HG03432 (cell line): ENCODE measurements at regions not wholly inside any gene's neighbourhood (a gene's known extent, or its start where the extent isn't known, plus 50 kb on each side); places are given as distances from the start of the nearest gene placed in this dataset.

Experiments used
- ATAC-seq: cut with Tn5 transposase; IDR thresholded peaks from one replicate; pipeline ENCODE4 v1.9.1; 2021; ENCODE audit warnings: mild to moderate bottlenecking, moderate library complexity; ENCODE audit not compliant: unreplicated experiment

DNA sequence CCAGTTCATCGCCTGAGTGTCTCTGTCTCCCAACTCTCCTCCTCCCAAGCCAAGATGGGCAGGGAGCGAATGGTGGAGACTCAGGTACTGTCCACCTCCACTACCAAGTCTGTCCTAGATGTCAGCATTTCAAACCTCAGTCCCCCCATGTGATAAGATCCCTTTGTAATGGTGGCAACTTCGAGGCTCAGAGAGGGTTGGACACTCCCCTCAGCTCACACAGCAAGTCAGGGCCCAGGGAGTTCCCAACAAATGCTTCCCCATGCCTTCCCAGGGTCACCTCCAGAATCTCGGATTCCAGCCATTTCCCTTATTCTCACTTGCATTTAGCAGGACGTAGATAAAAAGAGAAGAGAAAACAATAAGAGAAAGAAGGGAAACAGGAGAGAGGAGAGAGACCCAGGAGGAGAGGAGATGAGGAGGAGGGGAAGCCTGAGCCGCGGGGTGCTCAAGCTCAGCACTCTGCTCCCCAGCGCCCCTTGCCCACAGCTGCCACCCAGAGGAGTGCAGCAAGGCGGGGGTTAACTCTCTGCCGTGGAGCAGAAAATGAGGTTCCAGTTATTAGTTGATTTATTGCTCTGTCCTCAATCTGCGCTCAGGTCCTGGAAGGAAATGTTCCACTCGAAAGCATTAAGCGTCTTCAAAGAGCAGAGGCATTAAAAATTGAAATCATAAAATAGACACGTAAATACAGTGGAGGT lies 84.1 kb upstream of the LINGO1 start:
- ATAC-seq: no peak

DNA sequence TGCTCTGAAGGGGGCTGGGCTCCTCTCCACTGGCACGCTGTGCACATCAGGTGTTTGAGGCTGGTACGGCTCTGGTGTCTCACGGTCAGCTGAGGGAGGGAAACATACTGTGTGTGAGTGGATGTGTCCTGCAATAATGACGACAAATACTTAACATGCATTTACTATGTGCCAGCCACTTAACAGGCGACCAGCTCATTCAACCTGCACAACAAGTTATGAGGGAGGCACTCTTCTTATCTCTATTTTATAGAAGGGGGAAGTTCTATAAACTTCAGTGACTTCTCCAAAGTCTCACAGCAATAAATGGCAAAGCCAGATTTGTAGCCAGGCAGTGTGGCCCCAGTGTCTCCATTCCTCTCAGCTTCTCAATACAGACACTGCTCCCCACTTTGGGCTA lies 83.1 kb upstream of the LINGO1 start:
- no peak for ATAC-seq

DNA sequence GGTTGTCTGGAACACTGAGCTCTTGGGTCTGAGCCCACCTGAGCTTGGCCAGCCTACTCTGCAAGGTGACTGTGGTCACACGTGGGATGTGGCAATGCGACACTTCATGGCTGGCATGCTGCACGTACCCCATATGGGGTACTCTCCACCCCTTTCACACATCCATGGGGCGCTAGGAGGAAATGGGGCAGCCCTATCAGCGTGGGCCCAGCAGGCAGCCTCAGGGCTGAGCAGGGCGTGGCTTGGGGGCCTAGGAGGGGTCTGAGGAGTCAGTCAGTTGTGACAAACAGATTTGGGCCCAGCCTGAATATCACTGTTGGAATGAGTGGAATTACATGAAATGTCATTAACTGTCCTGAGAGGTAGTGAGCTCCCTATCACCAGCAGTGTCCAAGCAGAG lies 82.3 kb upstream of the LINGO1 start:
- ATAC-seq: no peak

DNA sequence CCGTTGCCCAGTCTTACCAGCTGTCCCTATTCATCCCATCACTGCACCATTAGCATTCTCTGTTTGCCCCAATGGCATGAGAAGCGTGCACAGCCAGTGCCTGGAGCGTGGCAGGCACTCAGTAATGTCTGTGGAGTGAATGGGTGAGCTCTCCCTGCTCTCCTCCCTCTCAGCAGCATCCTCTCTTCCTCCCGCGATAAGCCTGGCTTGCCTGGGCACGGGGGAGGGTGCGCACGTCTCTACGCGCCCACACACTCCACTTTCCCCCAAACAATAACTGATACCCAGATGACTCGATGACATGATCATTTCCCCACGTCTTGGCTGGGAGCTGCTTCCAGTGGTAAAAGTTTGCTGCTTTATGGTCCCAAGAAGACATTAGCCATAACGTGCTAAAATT lies 81.8 kb upstream of the LINGO1 start:
- ATAC-seq: no peak

DNA sequence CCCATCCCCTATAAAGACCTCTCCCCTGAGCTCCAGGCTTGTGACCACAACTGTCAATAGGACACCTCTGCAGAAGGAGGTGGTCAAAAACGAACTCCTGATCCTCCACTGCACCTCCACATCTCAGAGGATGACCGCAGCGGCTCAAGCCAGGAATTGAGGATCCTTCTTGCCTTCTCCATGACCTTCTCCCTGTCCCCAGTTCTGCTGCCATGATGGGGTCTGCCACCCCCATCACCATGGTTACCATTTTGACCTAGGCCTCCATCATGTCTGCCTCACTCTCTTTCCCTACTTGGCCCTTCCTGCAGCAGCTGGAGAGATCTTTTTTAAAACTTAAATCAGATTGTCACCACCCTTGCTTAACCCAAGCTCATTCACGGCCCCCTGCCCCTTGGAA lies 81.3 kb upstream of the LINGO1 start:
- ATAC-seq: no peak

DNA sequence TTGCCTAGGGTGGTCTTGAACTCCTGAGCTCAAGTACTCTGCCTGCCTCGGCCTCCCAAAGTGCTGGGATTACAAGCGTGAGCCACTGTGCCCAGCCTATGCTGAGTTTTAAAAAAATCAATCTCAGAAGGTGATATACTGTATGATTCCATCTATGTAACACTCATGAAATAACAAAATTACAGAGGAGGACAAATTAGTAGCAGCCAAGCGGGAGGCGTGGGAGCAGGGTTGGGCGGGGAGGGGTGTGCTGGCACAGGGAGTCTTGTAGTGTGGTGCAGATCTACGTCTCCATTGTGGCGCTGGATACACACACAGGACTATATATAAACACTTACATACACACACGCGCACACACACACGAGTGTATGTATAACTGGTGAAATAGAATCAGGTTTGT lies 80.6 kb upstream of the LINGO1 start:
- no peak for ATAC-seq

DNA sequence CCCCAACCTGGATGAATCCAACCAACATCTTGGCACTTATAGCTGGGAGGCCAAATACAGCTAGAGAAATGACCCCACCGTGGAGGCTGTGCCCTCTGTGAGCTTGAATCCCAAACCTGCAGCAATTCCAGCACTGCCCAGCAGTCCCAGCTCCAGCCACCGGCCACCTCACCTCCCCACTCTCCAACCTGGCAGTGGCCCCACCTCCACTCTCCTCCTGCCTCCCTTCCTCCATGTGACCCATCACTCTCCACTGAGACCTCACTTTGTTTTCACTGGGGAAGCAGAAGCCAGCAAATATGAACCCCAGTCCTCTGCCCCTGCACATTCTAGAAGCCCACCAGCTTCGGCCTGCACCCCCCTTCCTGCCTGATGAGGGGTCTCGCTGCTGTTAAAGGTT lies 79.7 kb upstream of the LINGO1 start:
- ATAC-seq: no peak

DNA sequence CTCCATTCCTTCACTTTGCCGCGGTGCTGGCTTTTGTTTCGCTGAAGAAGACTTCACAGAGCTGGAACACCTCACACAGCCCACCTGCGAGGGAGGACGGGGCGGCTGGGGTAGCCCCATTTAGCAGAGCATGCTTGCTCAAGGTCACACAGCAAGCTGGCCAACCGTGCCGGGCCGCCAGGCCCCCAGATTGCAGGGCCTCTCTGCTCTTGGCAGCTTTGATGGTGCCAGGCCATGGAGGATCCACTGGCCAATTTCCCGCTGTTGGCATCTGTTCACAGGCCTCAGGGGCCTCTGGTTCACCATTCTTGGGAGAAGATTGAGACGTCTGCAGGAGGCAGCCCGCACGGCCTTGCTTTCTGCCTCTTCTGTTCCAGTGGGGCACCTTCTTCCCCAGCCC lies 77.9 kb upstream of the LINGO1 start:
- ATAC-seq: no peak

DNA sequence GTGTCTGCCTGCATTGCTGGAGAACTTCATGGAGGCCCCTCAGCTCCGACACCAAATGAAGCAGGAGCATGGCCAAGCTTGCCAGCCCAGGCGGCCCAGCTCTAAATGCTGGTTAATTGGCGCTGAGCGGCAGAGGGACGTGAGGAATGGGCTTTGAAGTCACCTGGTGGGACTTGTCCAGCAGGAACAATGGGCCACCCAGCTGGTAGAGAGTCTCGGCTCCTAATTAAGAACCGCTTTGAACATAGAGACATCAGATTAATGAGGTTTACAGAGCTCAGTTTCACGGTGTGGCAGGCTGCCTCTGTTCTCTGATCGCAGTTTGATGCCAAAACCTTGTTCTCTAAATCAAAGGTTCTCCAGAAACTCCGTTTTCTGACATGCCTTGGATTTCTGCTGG lies 77.5 kb upstream of the LINGO1 start:
- ATAC-seq: no peak

DNA sequence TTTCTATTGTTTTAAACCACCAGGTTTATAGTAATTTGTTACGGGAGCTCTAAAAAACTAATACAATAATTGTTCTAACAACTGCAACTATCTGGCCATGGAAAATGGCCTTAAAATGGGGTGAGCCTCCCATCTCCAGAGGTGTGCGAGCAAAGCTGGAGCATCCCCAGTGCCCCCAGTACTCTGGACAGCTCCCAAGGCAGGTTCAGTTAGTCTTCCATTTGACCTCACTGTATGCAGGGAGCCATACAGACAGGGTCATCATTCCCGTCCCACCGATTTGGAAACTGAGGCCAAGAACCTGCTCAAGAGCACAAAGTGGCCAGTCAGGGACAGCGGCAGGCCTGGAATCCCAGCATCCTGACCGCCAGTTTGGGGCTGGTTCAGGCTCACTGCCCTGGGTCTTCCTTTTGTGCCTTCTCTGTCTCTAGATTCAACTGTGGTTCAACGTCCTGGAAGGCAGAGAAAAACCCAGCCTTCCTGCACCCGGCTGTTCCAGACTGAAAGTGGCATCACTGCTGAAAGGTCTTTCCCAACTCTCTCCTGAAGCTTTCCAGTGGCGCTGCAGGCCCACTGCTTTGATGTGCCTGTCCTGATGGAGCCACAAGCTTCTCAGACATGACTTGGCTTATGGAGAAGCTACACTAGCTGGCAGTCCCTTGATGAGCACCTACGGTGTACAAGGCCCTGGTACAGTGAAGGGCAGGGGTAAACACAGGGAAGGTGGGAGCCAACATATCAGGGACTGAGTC lies 76.6 kb upstream of the LINGO1 start:
- ATAC-seq: no peak

DNA sequence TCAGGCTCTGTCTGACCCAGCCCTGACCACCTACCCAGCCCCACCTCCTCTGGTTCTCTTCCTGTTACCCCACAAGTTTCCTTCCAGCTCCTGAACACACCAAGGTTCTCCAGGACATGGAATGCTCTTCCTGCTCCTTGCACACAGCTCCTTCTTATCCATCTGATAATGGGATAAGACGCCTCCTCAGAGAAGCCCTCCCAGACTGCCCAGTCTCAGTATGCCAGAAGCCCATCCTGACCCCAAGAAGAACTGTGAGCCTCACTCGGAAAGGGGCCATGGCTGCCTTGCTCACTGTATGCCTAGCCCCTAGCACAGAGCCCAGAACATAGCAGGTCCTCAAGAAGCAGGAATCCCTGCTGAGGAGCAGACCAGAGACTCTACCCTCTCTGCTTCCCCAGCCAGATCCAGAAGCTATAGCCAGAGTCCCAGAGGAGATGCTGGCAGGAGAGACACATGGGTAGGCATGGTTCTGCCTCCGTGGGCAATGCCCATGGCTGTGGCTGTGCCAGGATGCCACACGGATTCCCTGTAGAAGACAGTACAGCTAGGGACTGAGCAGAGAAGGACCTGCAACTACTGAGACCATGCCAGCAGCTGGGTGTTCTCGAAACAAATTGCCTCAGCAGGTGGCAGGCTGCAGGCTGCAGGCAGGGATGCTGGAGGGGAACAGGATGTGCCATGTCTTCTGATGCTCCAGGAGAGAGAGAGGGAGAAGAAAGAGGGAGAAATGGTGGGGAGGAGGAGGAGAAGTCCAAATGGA lies 74.0 kb upstream of the LINGO1 start:
- ATAC-seq: no peak

DNA sequence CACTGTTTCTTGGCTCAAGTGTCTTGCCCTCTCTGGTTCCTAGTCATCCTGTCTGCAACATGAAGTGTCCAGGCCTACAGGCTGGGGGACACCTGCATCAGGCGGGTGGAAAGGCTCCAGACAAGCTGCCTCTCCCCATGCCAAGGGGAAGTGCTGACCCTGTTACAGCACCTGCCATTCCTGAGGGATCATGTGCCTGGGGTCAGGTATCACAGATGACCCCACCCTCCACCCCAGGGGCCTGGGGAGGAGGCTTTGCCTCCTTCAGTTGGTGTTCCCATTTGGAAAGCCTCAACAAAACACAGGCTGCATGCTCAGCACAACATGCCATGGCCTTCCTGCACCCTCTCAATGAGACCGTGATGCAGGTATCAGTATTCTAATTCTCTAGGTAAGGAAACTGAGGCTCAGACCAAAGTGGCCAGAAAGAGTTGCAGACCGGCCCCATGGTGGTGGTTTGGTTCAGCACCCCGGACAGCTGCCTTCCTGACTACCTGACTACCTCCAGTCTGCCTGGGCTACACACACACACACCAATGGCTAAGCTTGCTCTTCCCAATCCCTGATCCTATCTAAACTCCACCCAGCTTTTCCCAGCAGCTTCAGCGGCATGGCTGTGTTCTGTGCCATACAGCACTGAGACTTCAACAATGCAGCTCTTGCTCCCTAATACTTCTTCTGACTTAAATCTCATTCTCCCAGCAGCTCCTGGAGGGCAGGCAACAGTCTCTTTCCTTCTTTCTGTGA lies 69.7 kb upstream of the LINGO1 start:
- no peak for ATAC-seq

DNA sequence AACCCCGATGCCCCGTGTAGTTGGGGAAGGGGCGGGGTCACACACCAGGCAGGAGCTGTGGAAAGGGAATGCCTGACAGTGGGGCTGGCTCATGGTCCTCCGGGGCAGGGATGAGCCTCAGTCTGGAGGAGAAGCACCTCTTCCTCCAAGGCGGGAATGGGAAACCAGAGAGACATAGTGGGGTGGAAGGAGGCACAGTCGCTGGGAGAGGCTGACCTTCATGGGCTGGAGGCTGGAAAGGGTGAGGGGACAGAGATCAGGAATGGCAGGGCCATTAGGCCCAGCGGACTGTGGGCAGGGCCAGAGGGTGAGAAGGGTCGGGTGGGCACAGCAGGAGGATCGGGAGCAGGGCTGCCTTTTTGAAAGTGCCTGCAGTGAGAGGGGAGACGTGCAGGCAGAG lies 65.8 kb upstream of the LINGO1 start:
- ATAC-seq: no peak

DNA sequence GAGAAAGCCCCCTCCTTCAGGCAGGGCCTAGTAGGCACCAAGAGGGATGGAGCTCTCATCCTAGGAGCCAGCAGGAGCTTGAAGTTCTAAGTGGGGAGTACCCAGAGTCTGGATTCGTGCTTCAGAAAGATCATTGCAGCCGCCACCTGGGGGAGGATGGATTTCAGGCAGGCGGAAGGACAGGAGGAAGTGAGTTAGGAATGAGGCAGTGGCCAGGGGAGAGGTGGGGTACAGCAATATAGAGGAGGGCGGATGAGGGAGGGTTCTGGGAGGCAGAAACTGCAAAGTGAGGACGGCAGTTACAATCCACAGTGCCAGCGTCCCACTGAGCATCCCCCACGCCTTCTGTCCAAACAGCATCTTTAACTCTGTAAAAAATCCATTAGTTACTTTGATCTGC lies 65.2 kb upstream of the LINGO1 start:
- ATAC-seq: no peak

DNA sequence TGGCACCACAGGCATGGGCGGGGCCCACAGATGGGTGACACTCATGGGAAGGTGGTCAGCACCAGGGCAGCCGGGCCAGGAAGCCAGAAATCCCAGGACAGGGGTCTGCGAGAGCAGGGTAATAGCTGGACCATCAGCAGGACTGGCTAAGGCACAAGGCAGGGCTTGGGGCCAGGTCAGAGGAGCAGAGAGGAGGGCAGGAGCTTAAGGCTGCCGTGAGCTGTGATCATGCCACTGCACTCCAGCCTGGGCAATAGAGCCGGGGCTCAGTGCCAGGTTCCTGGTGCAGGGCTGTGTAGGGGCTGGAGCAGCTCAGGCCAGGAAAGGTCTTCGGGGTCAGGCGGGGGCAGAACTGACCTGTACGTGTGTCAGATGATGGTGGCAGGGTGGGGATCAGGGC lies 64.2 kb upstream of the LINGO1 start:
- no peak for ATAC-seq

DNA sequence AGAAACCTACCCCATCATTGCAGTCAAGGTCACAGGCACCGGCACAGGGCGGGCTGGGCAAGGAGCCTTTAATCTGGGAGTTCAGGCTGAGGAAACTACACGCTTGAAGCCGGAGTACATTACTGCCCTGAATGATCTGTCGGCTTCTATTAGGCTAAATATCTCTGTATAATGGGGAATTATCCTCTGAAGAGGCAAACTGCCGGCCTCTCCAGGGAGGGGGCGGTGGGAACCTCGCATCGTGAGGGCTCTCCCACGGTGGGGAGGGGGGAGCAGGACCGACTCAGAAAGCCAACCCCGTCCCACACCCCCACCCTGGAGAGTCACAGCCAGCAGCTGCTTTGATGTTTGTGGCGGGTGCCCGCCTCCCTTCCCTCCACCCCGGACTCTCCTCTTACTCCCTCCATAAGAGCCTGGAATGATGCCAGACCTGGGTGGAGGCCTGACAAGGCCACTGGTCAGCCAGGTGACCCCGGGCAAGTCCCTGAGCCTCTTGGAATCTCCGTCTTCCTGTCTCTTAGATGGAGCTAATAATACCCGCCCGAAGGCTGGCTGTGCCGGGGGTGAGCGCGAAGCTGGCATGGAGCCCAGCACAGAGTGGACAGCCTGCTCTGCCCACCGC lies 63.4 kb upstream of the LINGO1 start:
- ATAC-seq: no peak

DNA sequence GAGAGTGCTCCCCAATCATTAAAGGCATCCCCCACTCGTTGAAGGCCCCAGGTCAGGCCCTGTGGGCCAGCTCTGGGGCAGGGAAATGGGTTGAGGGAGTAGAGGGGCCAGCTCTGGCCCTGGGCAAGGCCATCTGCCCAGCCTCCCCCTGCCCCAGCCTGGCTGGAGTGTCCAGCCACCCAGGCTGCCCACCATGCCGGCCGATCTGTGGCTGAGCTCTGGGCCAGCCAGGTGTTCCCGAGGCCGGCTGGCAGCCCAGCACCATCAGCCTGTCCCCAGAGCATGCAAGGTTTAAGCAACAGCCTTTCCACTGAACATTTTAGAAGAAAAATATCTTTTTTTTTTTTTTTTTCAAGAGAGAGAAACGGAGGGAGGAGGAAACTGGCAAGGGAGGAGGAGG lies 62.8 kb upstream of the LINGO1 start:
- ATAC-seq: no peak

DNA sequence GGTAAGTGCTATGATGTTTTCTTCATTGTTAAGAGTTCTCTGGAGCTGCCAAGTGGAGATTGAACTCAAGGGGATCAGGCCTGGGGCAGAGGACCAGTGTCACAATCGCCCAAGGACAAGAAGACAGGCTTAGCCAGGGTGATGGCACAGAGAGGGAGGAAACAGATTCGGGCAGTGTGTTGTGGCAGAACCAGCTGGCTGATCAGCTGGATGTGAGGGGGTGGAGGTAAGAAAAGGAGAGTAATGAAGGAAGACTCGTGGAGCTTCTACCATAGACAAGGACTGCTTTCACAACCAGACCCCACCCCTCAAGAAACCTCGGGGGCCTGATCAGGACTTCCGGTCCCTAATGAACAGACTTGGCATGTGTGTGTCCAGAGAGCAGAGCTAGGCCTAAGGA lies 60.9 kb upstream of the LINGO1 start:
- ATAC-seq: no peak

DNA sequence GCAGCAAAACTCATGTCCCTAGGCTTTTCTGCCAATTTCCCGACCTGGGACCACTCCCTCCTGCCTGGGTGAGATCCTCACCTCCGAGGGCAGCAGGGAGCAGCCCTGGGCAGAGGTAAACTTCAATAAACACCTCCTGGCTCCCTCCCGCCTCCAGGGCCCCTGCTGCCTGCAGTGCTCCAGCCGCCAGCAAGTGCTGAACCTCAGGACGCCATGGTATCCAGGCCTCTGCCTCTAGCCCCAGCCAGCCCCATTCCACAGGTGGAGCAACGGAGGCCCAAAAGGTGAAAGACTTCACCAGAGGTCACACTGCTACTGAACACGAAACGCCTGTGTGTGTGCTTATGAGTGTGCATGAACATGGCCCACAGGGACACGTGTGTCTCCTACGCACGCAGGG lies 59.9 kb upstream of the LINGO1 start:
- no peak for ATAC-seq

DNA sequence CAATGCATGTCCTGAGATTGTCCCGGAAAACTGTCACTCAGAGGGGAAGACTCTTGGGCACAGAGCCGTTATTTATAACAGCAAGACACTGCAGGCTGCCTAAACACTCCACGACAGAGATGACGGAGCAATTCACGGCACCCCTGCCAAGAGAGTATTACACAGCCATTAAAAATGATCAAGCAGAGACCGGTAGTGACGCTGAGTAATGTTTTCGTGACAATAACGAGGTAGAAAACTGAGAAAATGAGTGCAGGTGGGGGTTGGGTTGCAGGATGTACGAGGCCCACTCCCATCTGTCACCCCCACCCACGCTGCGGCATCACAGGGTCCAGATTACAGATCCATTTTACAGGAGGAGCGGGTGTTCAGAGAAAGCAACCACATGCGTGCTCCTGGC lies 58.9 kb upstream of the LINGO1 start:
- ATAC-seq: no peak

DNA sequence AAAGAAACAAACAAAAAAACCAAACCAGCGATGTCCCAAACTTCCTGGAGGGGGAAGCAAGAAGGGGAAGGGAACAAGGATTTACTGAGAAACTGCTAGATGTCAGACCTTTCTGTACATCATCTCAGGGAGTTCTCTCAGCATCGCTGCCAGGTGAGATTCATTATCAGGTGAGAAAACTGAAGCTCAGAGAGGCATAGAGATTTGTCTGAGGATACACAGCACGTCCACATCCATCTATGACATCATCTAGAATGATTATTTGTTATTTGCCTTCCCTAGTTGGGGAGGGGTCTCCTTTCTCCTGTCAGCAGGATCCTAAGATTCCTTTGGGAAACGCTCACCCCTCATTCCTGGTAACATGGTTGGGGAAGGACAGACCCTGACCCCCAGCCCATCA lies 57.1 kb upstream of the LINGO1 start:
- ATAC-seq: no peak
